ENCODE measurements at regions not wholly inside any gene's neighbourhood (a gene's known extent, or its start where the extent isn't known, plus 50 kb on each side); places are given as distances from the start of the nearest gene placed in this dataset.
"Not testable (repeated sequence)": the region's sequence is repeated elsewhere in the genome, so short reads cannot be mapped to it uniquely, and the experiment has no call there.

GRCh38 chr17:5975661-5976060 is 94.5 kb upstream of the WSCD1 start:
- DNase-seq: no peak

- DNase-seq: no peak
Observed at GRCh38 chr17:5976251-5976650, 93.9 kb upstream of the WSCD1 start.

- DNase-seq: no peak
Observed at GRCh38 chr17:5978496-5978895, 91.7 kb upstream of the WSCD1 start.

- DNase-seq: no peak
Observed at GRCh38 chr17:5980941-5981340, 89.2 kb upstream of the WSCD1 start.

- no peak for DNase-seq
Observed at GRCh38 chr17:5986644-5987043, 83.5 kb upstream of the WSCD1 start.

GRCh38 chr17:6000426-6000825 is 69.8 kb upstream of the WSCD1 start:
- no peak for DNase-seq

GRCh38 chr17:6003221-6003620 is 67.0 kb upstream of the WSCD1 start:
- not testable (repeated sequence) for DNase-seq

GRCh38 chr17:6005939-6006338 is 64.2 kb upstream of the WSCD1 start:
- DNase-seq: no peak

- DNase-seq: no peak
Observed at GRCh38 chr17:6011206-6011605, 59.0 kb upstream of the WSCD1 start.

- DNase-seq: no peak
Observed at GRCh38 chr17:6018788-6019187, 51.4 kb upstream of the WSCD1 start.

GRCh38 chr17:6019959-6020358 is 50.2 kb upstream of the WSCD1 start:
- DNase-seq: no peak

- no peak for DNase-seq
Observed at GRCh38 chr17:6020376-6021010, 49.7 kb upstream of the WSCD1 start.
